ENCODE measurements at regions not wholly inside any gene's neighbourhood (a gene's known extent, or its start where the extent isn't known, plus 50 kb on each side); places are given as distances from the start of the nearest gene placed in this dataset.
"Not testable (repeated sequence)": the region's sequence is repeated elsewhere in the genome, so short reads cannot be mapped to it uniquely, and the experiment has no call there.

DNA sequence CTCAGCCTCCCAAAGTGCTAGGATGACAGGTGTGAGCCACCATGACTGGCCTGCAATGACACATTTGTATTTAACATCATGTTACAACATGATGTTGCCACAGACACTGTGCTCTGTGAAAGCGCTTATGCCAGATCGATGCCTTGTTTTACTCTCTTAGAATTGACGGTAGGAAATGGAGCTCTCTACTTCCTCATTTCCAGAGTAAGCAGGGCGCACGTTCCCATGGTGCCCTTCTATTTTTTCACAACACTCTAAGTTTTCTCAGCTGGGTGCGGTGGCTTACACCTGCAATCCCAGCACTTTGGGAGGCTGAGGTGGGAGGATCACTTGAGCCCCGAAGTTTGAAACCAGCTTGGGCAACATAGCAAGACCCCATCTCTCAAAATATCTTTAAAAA is 60.7 kb upstream of the DHRSX start:
- DNase-seq: no peak

DNA sequence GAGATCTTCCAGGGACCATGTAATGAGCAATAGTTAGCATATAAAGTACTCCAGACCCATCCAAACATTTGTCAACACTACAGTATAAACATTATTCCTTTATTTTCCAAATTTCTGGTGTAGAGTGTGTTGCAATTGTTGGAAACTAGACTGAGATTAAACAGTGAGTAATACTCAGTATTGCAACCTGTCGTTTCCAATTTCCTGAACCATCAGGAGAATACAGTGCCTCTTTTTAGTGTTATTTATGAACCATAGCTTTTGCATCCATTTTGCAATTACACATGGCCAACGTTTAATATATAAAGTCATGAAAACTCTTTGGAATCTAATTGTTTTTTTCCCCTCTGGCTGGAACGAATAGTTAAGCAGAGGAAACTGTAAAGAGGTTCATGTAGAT is 58.3 kb upstream of the DHRSX start:
- no peak for DNase-seq

DNA sequence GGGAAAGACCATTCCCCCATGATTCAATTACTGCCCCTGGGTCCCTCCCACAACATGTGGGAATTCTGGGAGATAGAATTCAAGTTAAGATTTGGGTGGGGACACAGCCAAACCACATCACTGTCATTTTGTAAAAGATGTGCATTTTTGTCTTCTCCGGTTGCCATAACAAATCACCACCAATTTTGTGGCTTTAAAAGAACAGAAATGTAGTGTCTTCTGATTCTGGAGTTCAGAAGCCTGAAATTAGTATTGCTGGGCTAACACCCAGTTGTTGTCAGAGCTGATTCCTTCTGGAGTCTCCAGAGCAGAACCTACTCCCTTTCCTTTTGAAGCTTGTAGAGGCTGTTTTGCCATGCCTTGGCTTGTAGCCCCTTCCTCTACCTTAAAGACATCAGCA is 54.1 kb upstream of the DHRSX start:
- no peak for DNase-seq

DNA sequence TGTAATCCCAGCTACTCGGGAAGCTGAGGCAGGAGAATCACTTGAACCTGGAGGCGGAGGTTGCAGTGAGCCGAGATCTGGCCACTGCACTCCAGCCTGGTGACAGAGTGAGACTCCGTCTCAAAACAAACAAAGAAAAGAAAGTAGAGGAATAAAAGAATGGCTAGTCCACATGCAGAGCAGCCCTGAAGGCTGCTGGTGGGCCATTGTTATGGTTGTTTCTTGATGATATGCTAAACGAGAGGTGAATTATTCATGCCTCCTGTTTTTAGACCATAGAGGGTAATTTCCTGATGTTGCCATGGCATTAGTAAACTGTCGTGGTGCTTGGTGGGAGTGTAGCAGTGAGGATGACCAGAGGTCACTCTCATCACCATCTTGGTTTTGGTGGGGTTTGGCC is 53.3 kb upstream of the DHRSX start:
- DNase-seq: not testable (repeated sequence)

DNA sequence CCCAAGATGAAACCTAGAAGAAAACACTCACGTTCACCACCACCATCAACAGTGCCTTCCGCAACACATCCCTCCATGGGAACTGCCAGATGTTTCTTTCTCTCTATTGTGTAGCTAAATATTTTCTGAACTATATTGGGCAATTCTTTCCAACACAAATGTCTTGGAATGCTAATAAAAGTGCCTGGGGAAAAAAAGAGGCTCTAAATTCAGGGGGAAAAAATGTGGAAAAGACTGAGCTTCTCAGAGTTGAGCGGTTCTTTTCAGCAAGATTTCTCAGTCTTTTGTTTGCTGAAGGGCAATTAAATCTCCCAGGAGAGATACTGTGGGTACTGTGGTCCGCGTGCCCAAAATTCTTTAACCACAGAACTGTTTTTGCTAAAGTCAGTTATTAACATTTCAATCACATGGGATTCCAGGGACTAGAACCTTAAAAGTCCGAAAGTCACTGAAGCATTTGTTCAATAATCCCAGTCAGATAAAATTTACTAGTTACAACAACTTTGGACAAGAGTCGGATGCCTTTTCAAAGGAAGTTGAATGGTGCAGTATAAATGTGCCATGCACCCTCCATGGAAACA is 51.9 kb upstream of the DHRSX start:
- no peak for DNase-seq

DNA sequence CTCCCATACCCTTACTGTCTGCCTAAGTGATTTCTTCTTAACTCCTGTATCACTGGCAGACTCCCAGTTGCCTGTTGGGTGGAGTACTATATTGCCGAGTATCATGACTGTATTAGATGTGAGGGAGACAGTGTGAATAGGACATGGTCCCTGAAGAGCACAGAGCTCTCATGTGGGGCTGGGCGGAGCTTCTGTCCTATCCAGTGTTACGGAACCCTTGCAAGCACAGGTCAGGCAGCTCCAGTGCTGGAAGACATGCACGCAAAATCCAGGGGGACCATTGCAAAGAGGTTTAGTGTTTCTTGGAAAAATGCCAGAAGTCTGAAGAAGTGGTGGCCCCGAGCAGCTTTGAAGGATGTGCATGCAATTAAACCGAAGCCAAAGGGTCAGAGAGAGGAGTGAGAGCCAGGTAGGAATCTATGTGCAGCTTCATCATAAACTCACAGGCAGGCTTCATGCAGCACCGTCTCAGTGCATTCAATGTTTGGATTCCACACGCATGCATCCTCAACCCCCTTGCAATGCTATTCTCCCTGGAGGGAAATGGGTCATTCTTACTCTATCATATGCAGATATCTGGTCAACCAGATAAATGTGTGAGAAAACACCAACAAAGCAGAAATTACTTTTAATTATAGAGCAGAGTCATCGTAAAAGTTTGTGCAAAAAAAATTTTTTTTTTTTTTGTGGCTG is 49.7 kb upstream of the DHRSX start:
- DNase-seq: no peak
